ENCODE measurements at regions not wholly inside any gene's neighbourhood (a gene's known extent, or its start where the extent isn't known, plus 50 kb on each side); places are given as distances from the start of the nearest gene placed in this dataset.

DNA sequence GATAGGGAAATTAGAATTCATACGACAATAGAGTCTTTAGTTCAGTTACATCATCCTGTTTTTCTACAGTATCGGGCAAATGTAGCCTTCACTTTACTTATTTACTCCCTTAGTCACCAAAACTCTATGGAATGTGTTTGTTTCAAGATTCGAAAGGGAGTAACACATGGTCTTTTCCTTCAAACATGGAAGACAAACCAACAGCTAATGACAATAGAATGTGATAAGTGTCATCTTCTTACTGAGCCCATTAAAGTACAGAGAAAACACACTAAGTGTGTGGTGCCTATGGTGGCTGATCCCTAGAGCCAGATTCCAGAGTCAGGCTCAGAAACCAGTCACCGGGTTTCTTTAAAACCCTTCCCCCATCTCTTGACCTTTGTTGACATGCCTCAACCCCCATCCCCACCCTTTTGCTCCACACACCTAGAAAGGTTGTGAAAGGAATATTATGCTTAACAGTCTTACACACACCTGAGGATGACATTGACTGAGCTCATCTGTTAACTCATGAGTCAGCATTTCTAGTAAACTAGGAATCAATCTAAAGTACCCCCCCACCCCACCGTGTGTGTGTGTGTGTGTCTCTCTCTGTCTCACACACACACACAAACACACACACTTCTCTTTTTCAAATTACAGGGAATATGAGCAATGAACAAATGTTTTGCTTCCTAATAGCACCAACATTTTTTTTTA is 549.6 kb upstream of the CCDC54 start:
- H3K27me3 ChIP-seq (ENCODE audit: control insufficient read depth in 3 of 3, insufficient read depth in 3 of 3, low read length in 2 of 3) = no peaks in the 10 kb centered on the region
- H3K9ac ChIP-seq (ENCODE audit: insufficient read depth in 1 of 2, low read length in 2 of 2) = no peak overlapping the region
- H3K27ac ChIP-seq (ENCODE audit: low read depth in 1 of 2, low read length in 1 of 2) = no peak overlapping the region
- TF ChIP-seq, protein P1, sequence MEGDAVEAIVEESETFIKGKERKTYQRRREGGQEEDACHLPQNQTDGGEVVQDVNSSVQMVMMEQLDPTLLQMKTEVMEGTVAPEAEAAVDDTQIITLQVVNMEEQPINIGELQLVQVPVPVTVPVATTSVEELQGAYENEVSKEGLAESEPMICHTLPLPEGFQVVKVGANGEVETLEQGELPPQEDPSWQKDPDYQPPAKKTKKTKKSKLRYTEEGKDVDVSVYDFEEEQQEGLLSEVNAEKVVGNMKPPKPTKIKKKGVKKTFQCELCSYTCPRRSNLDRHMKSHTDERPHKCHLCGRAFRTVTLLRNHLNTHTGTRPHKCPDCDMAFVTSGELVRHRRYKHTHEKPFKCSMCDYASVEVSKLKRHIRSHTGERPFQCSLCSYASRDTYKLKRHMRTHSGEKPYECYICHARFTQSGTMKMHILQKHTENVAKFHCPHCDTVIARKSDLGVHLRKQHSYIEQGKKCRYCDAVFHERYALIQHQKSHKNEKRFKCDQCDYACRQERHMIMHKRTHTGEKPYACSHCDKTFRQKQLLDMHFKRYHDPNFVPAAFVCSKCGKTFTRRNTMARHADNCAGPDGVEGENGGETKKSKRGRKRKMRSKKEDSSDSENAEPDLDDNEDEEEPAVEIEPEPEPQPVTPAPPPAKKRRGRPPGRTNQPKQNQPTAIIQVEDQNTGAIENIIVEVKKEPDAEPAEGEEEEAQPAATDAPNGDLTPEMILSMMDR (IDR thresholded peaks at IDR 0.05; ENCODE audit: control extremely low read depth, extremely low read depth) = no peak
- DNase-seq = no peak
- ATAC-seq (ENCODE audit: insufficient read depth, low FRiP score) = no peak
- no peaks in the 10 kb centered on the region for H3K36me3 ChIP-seq (ENCODE audit: control insufficient read depth in 4 of 4, insufficient read depth in 4 of 4, low read length in 4 of 4)
- no peak overlapping the region for H3K4me3 ChIP-seq
- H3K9me3 ChIP-seq (ENCODE audit: control insufficient read depth in 4 of 4, insufficient read depth in 3 of 4, low read length in 3 of 4) = peaks cover 0 to 8% (median 0%) of the 10 kb centered on the region in 4 donors
- WGBS, 2 donors = 75 to 84% methylated on average over 5 of the region's 5 CpGs
- peaks cover 0 to 24% (median 0%) of the 10 kb centered on the region in 5 donors for H3K4me1 ChIP-seq (ENCODE audit: control insufficient read depth in 5 of 5, insufficient read depth in 5 of 5, low read length in 5 of 5)

DNA sequence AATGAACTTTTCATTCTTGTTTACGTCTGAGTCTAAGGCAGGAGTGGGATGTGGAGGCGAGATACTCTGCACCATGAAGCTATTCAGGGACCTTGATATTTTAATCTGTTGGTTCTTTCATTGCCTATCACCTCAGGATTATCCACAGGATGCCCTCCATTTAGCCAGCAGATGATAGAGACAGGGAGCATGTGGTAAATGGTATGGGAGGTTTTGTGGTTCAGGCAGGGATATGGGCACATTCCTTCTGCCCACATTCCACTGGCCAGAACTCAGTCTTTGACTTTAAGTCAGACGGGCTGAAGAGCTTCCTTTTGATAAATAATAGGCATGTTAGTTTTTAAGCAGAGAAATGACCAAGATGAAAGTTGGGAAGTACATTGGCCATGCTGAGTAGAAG is 548.0 kb upstream of the CCDC54 start:
- Histone ChIP-seq H3K36me3 (ENCODE audit: control insufficient read depth in 4 of 4, insufficient read depth in 4 of 4, low read length in 4 of 4) (no peaks in the 10 kb centered on the region), H3K9me3 (ENCODE audit: control insufficient read depth in 4 of 4, insufficient read depth in 3 of 4, low read length in 3 of 4) (peaks cover 0 to 8% (median 0%) of the 10 kb centered on the region in 4 donors), H3K9ac (ENCODE audit: insufficient read depth in 1 of 2, low read length in 2 of 2) (no peak overlapping the region), H3K27me3 (ENCODE audit: control insufficient read depth in 3 of 3, insufficient read depth in 3 of 3, low read length in 2 of 3) (no peaks in the 10 kb centered on the region), H3K27ac (ENCODE audit: low read depth in 1 of 2, low read length in 1 of 2) (no peak overlapping the region), H3K4me1 (ENCODE audit: control insufficient read depth in 5 of 5, insufficient read depth in 5 of 5, low read length in 5 of 5) (peaks cover 0 to 24% (median 0%) of the 10 kb centered on the region in 5 donors), H3K4me3 (no peak overlapping the region)
- 67 to 82% methylated on average over 3 of the region's 3 CpGs for whole genome bisulfite sequencing, 2 donors
- TF ChIP-seq, protein P1 (IDR thresholded peaks at IDR 0.05; ENCODE audit: control extremely low read depth, extremely low read depth) = no peak
- ATAC-seq (ENCODE audit: insufficient read depth, low FRiP score) (no peak), DNase-seq (no peak)

DNA sequence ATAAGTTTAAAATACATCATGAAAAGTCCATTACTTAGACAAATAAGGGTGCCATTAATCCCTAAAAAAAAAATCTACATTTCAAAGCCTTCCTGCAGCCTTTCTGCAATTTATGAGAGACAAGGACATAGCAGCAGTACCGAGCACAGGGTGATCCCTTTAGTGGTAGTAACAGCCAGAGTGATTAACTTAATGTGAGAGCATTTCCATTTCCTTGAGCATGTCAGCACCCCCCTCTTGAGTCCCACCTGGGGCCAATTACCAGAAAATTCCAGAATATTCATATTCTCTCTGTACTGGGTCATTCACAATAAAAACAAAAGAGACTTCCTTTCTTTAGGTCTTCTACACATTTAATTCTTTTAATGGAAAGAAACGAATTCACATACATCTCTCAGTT is 546.9 kb upstream of the CCDC54 start:
- DNase-seq (no peak), ATAC-seq (ENCODE audit: insufficient read depth, low FRiP score) (no peak)
- Histone ChIP-seq H3K4me1 (ENCODE audit: control insufficient read depth in 5 of 5, insufficient read depth in 5 of 5, low read length in 5 of 5) (peaks cover 0 to 24% (median 0%) of the 10 kb centered on the region in 5 donors), H3K36me3 (ENCODE audit: control insufficient read depth in 4 of 4, insufficient read depth in 4 of 4, low read length in 4 of 4) (no peaks in the 10 kb centered on the region), H3K4me3 (no peak overlapping the region), H3K9me3 (ENCODE audit: control insufficient read depth in 4 of 4, insufficient read depth in 3 of 4, low read length in 3 of 4) (peaks cover 0 to 8% (median 0%) of the 10 kb centered on the region in 4 donors), H3K27me3 (ENCODE audit: control insufficient read depth in 3 of 3, insufficient read depth in 3 of 3, low read length in 2 of 3) (no peaks in the 10 kb centered on the region), H3K27ac (ENCODE audit: low read depth in 1 of 2, low read length in 1 of 2) (no peak overlapping the region), H3K9ac (ENCODE audit: insufficient read depth in 1 of 2, low read length in 2 of 2) (no peak overlapping the region)
- 71 to 84% methylated on average over 2 of the region's 2 CpGs for WGBS, 2 donors
- TF ChIP-seq, protein P1 (IDR thresholded peaks at IDR 0.05; ENCODE audit: control extremely low read depth, extremely low read depth) = no peak
